ENCODE measurements at regions not wholly inside any gene's neighbourhood (a gene's known extent, or its start where the extent isn't known, plus 50 kb on each side); places are given as distances from the start of the nearest gene placed in this dataset.

GRCh38 chr16:9661336-9662017 is 520.8 kb downstream of the GRIN2A start:
- Histone ChIP-seq H3K23ac (ENCODE audit: low read depth, low read length, poor library complexity) (no peak overlapping the region), H3K9ac (ENCODE audit: low read depth, low read length, poor library complexity) (no peak overlapping the region), H2AFZ (ENCODE audit: low read length) (no peak overlapping the region), H4K91ac (ENCODE audit: low read depth, low read length, poor library complexity) (no peak overlapping the region), H2BK12ac (ENCODE audit: low read length) (no peak overlapping the region), H2BK120ac (ENCODE audit: low read depth, low read length) (no peak overlapping the region), H3K4me3 (ENCODE audit: low read length in 2 of 2) (no peak overlapping the region), H2AK5ac (ENCODE audit: low read depth, low read length) (no peak overlapping the region), H4K8ac (ENCODE audit: low read depth, low read length) (no peak overlapping the region), H3K18ac (ENCODE audit: low read length) (no peak overlapping the region), H2BK5ac (ENCODE audit: low read length) (no peak overlapping the region), H3K79me1 (ENCODE audit: low read depth, low read length) (no peaks in the 10 kb centered on the region), H3K14ac (ENCODE audit: low read length) (no peak overlapping the region), H3K4me1 (ENCODE audit: control insufficient read depth in 2 of 2, insufficient read depth in 1 of 2, low read depth in 1 of 2, low read length in 2 of 2) (no peaks in the 10 kb centered on the region), H2BK15ac (ENCODE audit: low read length) (no peak overlapping the region), H3K27ac (replicated peaks; ENCODE audit: low read length) (no peak overlapping the region), H3K4me2 (ENCODE audit: insufficient read depth, low read length, poor library complexity, severe bottlenecking) (no peak overlapping the region), H3K36me3 (replicated peaks in 1 of 2; ENCODE audit: control insufficient read depth in 2 of 2, insufficient read depth in 2 of 2, low read length in 2 of 2) (no peaks in the 10 kb centered on the region), H3K27me3 (ENCODE audit: control insufficient read depth in 3 of 3, insufficient read depth in 3 of 3, low read depth in 1 of 3, low read length in 3 of 3) (no peaks in the 10 kb centered on the region), H3K9me3 (replicated peaks in 1 of 2; ENCODE audit: control insufficient read depth in 2 of 2, insufficient read depth in 1 of 2, low read depth in 1 of 2, low read length in 2 of 2) (no peaks in the 10 kb centered on the region), H3K4ac (ENCODE audit: low read length) (no peak overlapping the region)
- WGBS, 2 donors (ENCODE audit: extremely low coverage in 2 of 2, insufficient read length in 2 of 2, insufficient replicate concordance in 1 of 2), result no CpG with 5 or more reads among the region's 10 CpGs
- no peak for DNase-seq (ENCODE audit: low spot score)

- Histone ChIP-seq H3K9me3 (replicated peaks in 1 of 2; ENCODE audit: control insufficient read depth in 2 of 2, insufficient read depth in 1 of 2, low read depth in 1 of 2, low read length in 2 of 2) (no peaks in the 10 kb centered on the region), H3K27me3 (ENCODE audit: control insufficient read depth in 3 of 3, insufficient read depth in 3 of 3, low read depth in 1 of 3, low read length in 3 of 3) (no peaks in the 10 kb centered on the region), H2BK15ac (ENCODE audit: low read length) (no peak overlapping the region), H3K23ac (ENCODE audit: low read depth, low read length, poor library complexity) (no peak overlapping the region), H3K14ac (ENCODE audit: low read length) (no peak overlapping the region), H4K8ac (ENCODE audit: low read depth, low read length) (no peak overlapping the region), H2BK120ac (ENCODE audit: low read depth, low read length) (no peak overlapping the region), H2AK5ac (ENCODE audit: low read depth, low read length) (no peak overlapping the region), H3K4me3 (ENCODE audit: low read length in 2 of 2) (no peak overlapping the region), H3K4me1 (ENCODE audit: control insufficient read depth in 2 of 2, insufficient read depth in 1 of 2, low read depth in 1 of 2, low read length in 2 of 2) (no peaks in the 10 kb centered on the region), H3K36me3 (replicated peaks in 1 of 2; ENCODE audit: control insufficient read depth in 2 of 2, insufficient read depth in 2 of 2, low read length in 2 of 2) (no peaks in the 10 kb centered on the region), H2BK5ac (ENCODE audit: low read length) (no peak overlapping the region), H3K18ac (ENCODE audit: low read length) (no peak overlapping the region), H3K9ac (ENCODE audit: low read depth, low read length, poor library complexity) (no peak overlapping the region), H3K4ac (ENCODE audit: low read length) (no peak overlapping the region), H3K79me1 (ENCODE audit: low read depth, low read length) (no peaks in the 10 kb centered on the region), H2AFZ (ENCODE audit: low read length) (no peak overlapping the region), H3K27ac (replicated peaks; ENCODE audit: low read length) (no peak overlapping the region), H4K91ac (ENCODE audit: low read depth, low read length, poor library complexity) (no peak overlapping the region), H3K4me2 (ENCODE audit: insufficient read depth, low read length, poor library complexity, severe bottlenecking) (no peak overlapping the region), H2BK12ac (ENCODE audit: low read length) (no peak overlapping the region)
- DNase-seq (ENCODE audit: low spot score), result no peak
- WGBS, 2 donors (ENCODE audit: extremely low coverage in 2 of 2, insufficient read length in 2 of 2, insufficient replicate concordance in 1 of 2), result no CpG with 5 or more reads among the region's 2 CpGs
Measured at GRCh38 chr16:9663588-9663987, 518.6 kb downstream of the GRIN2A start.

- Histone ChIP-seq H4K8ac (ENCODE audit: low read depth, low read length) (no peak overlapping the region), H2BK120ac (ENCODE audit: low read depth, low read length) (no peak overlapping the region), H4K91ac (ENCODE audit: low read depth, low read length, poor library complexity) (no peak overlapping the region), H2BK12ac (ENCODE audit: low read length) (no peak overlapping the region), H3K18ac (ENCODE audit: low read length) (no peak overlapping the region), H3K14ac (ENCODE audit: low read length) (no peak overlapping the region), H3K4me1 (ENCODE audit: control insufficient read depth in 2 of 2, insufficient read depth in 1 of 2, low read depth in 1 of 2, low read length in 2 of 2) (peaks cover 0 to 6% of the 10 kb centered on the region in 2 donors), H2BK15ac (ENCODE audit: low read length) (no peak overlapping the region), H3K4me2 (ENCODE audit: insufficient read depth, low read length, poor library complexity, severe bottlenecking) (no peak overlapping the region), H3K9me3 (replicated peaks in 1 of 2; ENCODE audit: control insufficient read depth in 2 of 2, insufficient read depth in 1 of 2, low read depth in 1 of 2, low read length in 2 of 2) (no peaks in the 10 kb centered on the region), H3K27ac (replicated peaks; ENCODE audit: low read length) (no peak overlapping the region), H3K27me3 (ENCODE audit: control insufficient read depth in 3 of 3, insufficient read depth in 3 of 3, low read depth in 1 of 3, low read length in 3 of 3) (no peaks in the 10 kb centered on the region), H2BK5ac (ENCODE audit: low read length) (no peak overlapping the region), H3K4me3 (ENCODE audit: low read length in 2 of 2) (no peak overlapping the region), H3K23ac (ENCODE audit: low read depth, low read length, poor library complexity) (no peak overlapping the region), H3K9ac (ENCODE audit: low read depth, low read length, poor library complexity) (no peak overlapping the region), H2AK5ac (ENCODE audit: low read depth, low read length) (no peak overlapping the region), H3K79me1 (ENCODE audit: low read depth, low read length) (no peaks in the 10 kb centered on the region), H2AFZ (ENCODE audit: low read length) (no peak overlapping the region), H3K36me3 (replicated peaks in 1 of 2; ENCODE audit: control insufficient read depth in 2 of 2, insufficient read depth in 2 of 2, low read length in 2 of 2) (no peaks in the 10 kb centered on the region), H3K4ac (ENCODE audit: low read length) (no peak overlapping the region)
- no CpG with 5 or more reads among the region's 5 CpGs for WGBS, 2 donors (ENCODE audit: extremely low coverage in 2 of 2, insufficient read length in 2 of 2, insufficient replicate concordance in 1 of 2)
- DNase-seq (ENCODE audit: low spot score), result no peak
Measured at GRCh38 chr16:9665851-9666271, 516.4 kb downstream of the GRIN2A start.

GRCh38 chr16:9666834-9667480 is 515.3 kb downstream of the GRIN2A start:
- H3K9me3 ChIP-seq (replicated peaks in 1 of 2; ENCODE audit: control insufficient read depth in 2 of 2, insufficient read depth in 1 of 2, low read depth in 1 of 2, low read length in 2 of 2), result no peaks in the 10 kb centered on the region
- H4K8ac ChIP-seq (ENCODE audit: low read depth, low read length), result no peak overlapping the region
- no peak overlapping the region for H3K14ac ChIP-seq (ENCODE audit: low read length)
- H4K91ac ChIP-seq (ENCODE audit: low read depth, low read length, poor library complexity), result no peak overlapping the region
- H2BK15ac ChIP-seq (ENCODE audit: low read length), result no peak overlapping the region
- no peak overlapping the region for H3K27ac ChIP-seq (replicated peaks; ENCODE audit: low read length)
- H2BK5ac ChIP-seq (ENCODE audit: low read length), result no peak overlapping the region
- H3K4me2 ChIP-seq (ENCODE audit: insufficient read depth, low read length, poor library complexity, severe bottlenecking), result no peak overlapping the region
- DNase-seq (ENCODE audit: low spot score), result no peak
- no peak overlapping the region for H3K4ac ChIP-seq (ENCODE audit: low read length)
- no peaks in the 10 kb centered on the region for H3K36me3 ChIP-seq (replicated peaks in 1 of 2; ENCODE audit: control insufficient read depth in 2 of 2, insufficient read depth in 2 of 2, low read length in 2 of 2)
- H2BK12ac ChIP-seq (ENCODE audit: low read length), result no peak overlapping the region
- H2BK120ac ChIP-seq (ENCODE audit: low read depth, low read length), result no peak overlapping the region
- no CpG with 5 or more reads among the region's 9 CpGs for WGBS, 2 donors (ENCODE audit: extremely low coverage in 2 of 2, insufficient read length in 2 of 2, insufficient replicate concordance in 1 of 2)
- no peak overlapping the region for H3K23ac ChIP-seq (ENCODE audit: low read depth, low read length, poor library complexity)
- H3K4me1 ChIP-seq (ENCODE audit: control insufficient read depth in 2 of 2, insufficient read depth in 1 of 2, low read depth in 1 of 2, low read length in 2 of 2), result peaks cover 0 to 6% of the 10 kb centered on the region in 2 donors
- no peak overlapping the region for H2AFZ ChIP-seq (ENCODE audit: low read length)
- no peak overlapping the region for H3K9ac ChIP-seq (ENCODE audit: low read depth, low read length, poor library complexity)
- no peaks in the 10 kb centered on the region for H3K79me1 ChIP-seq (ENCODE audit: low read depth, low read length)
- H3K4me3 ChIP-seq (ENCODE audit: low read length in 2 of 2), result no peak overlapping the region
- no peaks in the 10 kb centered on the region for H3K27me3 ChIP-seq (ENCODE audit: control insufficient read depth in 3 of 3, insufficient read depth in 3 of 3, low read depth in 1 of 3, low read length in 3 of 3)
- H3K18ac ChIP-seq (ENCODE audit: low read length), result no peak overlapping the region
- H2AK5ac ChIP-seq (ENCODE audit: low read depth, low read length), result no peak overlapping the region

Data from neuronal stem cell (in vitro differentiated cells).